ENCODE measurements at regions not wholly inside any gene's neighbourhood (a gene's known extent, or its start where the extent isn't known, plus 50 kb on each side); places are given as distances from the start of the nearest gene placed in this dataset.
A peak's percentile ranks its signal among the peaks of the same experiment; 100 is the strongest.

- TF ChIP-seq CTCF (IDR thresholded peaks at IDR 0.05; ENCODE audit: low read length, missing control alignments): no peak
- no peak for DNase-seq (ENCODE audit: low read depth)
Observed at GRCh38 chr11:128351168-128351567, 236.2 kb downstream of the ETS1 start.

GRCh38 chr11:128349650-128350299, 237.6 kb downstream of the ETS1 start:
- no peak overlapping the region for H3K4me3 ChIP-seq (replicated peaks; ENCODE audit: low read depth, low read length)
- no peak for DNase-seq (ENCODE audit: low read depth)
- TF ChIP-seq CTCF (IDR thresholded peaks at IDR 0.05; ENCODE audit: low read length, missing control alignments): no peak

More at GRCh38 chr11:128351168-128351567, 236.2 kb downstream of the ETS1 start:
- no peak overlapping the region for H3K4me3 ChIP-seq (replicated peaks; ENCODE audit: low read depth, low read length)

- TF ChIP-seq CTCF (IDR thresholded peaks at IDR 0.05; ENCODE audit: low read length, missing control alignments): no peak
- peak; percentile 86 for DNase-seq (ENCODE audit: low read depth)
- no peak overlapping the region for H3K4me3 ChIP-seq (replicated peaks; ENCODE audit: low read depth, low read length)
Observed at GRCh38 chr11:128346804-128347203, 240.6 kb downstream of the ETS1 start.

- TF ChIP-seq CTCF (IDR thresholded peaks at IDR 0.05; ENCODE audit: low read length, missing control alignments): no peak
- no peak overlapping the region for H3K4me3 ChIP-seq (replicated peaks; ENCODE audit: low read depth, low read length)
- DNase-seq (ENCODE audit: low read depth): no peak
Observed at GRCh38 chr11:128345316-128345715, 242.0 kb downstream of the ETS1 start.

GRCh38 chr11:128343870-128344269, 243.5 kb downstream of the ETS1 start:
- no peak overlapping the region for H3K4me3 ChIP-seq (replicated peaks; ENCODE audit: low read depth, low read length)
- TF ChIP-seq CTCF (IDR thresholded peaks at IDR 0.05; ENCODE audit: low read length, missing control alignments): no peak
- DNase-seq (ENCODE audit: low read depth): no peak

- no peak for DNase-seq (ENCODE audit: low read depth)
- no peak overlapping the region for H3K4me3 ChIP-seq (replicated peaks; ENCODE audit: low read depth, low read length)
- TF ChIP-seq CTCF (IDR thresholded peaks at IDR 0.05; ENCODE audit: low read length, missing control alignments): no peak
Observed at GRCh38 chr11:128343135-128343514, 244.2 kb downstream of the ETS1 start.

- TF ChIP-seq CTCF (IDR thresholded peaks at IDR 0.05; ENCODE audit: low read length, missing control alignments): no peak
- no peak overlapping the region for H3K4me3 ChIP-seq (replicated peaks; ENCODE audit: low read depth, low read length)
- DNase-seq (ENCODE audit: low read depth): peak; percentile 91
Observed at GRCh38 chr11:128342511-128343134, 244.7 kb downstream of the ETS1 start.

Measured in fibroblast of pulmonary artery (primary cell).